ENCODE measurements at regions not wholly inside any gene's neighbourhood (a gene's known extent, or its start where the extent isn't known, plus 50 kb on each side); places are given as distances from the start of the nearest gene placed in this dataset.

DNA sequence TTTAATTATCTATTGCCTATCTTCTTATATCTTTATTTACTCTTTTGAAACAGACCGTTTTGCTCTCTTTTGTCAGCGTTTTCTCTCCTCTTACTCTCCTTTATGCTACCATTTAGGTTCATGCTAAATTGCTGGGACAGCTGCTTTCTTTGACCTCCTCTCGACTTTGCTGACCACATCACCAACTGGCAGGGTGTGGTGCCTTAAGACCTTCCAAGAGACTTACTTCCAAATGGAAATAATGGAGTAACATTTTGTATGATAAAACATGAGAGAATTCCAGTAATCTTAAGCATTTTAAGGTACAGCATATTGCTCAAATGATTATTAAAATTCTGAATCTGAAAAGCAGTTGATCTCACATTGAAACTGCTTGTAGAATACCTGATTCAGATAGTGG is 71.5 kb upstream of the MEF2C start:
- TF ChIP-seq, protein P1, sequence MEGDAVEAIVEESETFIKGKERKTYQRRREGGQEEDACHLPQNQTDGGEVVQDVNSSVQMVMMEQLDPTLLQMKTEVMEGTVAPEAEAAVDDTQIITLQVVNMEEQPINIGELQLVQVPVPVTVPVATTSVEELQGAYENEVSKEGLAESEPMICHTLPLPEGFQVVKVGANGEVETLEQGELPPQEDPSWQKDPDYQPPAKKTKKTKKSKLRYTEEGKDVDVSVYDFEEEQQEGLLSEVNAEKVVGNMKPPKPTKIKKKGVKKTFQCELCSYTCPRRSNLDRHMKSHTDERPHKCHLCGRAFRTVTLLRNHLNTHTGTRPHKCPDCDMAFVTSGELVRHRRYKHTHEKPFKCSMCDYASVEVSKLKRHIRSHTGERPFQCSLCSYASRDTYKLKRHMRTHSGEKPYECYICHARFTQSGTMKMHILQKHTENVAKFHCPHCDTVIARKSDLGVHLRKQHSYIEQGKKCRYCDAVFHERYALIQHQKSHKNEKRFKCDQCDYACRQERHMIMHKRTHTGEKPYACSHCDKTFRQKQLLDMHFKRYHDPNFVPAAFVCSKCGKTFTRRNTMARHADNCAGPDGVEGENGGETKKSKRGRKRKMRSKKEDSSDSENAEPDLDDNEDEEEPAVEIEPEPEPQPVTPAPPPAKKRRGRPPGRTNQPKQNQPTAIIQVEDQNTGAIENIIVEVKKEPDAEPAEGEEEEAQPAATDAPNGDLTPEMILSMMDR (IDR thresholded peaks at IDR 0.05), result no peak
- TF ChIP-seq POLR2A (IDR thresholded peaks at IDR 0.05), result no peak
- TF ChIP-seq POLR2AphosphoS5 (IDR thresholded peaks at IDR 0.05), result no peak
